ENCODE measurements at regions not wholly inside any gene's neighbourhood (a gene's known extent, or its start where the extent isn't known, plus 50 kb on each side); places are given as distances from the start of the nearest gene placed in this dataset.
"Not testable (repeated sequence)": the region's sequence is repeated elsewhere in the genome, so short reads cannot be mapped to it uniquely, and the experiment has no call there.

DNA sequence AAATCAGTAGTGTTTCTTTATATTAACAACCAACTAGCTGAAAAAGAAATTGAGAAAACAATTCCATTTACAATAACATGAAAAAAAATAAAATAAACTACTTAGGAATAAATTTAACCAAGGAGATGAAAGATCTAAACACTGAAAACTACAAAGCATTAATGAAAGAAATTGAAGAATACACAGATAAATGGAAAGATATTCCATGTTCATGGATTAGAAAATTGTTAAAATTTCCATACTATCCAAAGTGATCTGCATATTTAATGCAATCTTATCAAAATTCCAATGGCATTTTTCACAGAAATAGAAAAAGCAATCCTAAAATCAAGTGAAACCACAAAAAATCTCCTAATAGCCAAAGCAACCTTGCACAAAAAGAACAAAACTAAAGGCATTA lies 320.2 kb upstream of the GRAMD2B start:
- no peak for DNase-seq (ENCODE audit: low read depth in 2 of 3, low spot score in 2 of 3)

DNA sequence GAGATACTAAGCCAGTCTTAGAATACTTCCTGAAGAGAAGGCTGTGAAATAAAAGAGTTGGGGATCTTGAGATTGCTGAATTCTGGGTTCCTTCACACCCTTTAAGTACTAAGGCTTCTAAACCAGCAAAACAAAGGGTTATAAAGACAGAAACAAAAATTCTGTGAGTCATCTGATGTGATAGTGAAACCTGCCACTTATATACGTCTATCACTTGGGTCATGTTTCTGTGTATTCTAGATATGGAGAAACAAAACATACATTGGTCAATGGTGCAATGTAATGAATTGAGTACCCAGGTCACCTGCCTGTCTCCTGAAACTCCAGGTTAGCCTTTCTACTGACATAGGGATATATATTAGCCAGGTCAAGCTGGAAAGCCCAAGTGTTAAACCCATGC lies 319.3 kb upstream of the GRAMD2B start:
- no peak for DNase-seq (ENCODE audit: low read depth in 2 of 3, low spot score in 2 of 3)

DNA sequence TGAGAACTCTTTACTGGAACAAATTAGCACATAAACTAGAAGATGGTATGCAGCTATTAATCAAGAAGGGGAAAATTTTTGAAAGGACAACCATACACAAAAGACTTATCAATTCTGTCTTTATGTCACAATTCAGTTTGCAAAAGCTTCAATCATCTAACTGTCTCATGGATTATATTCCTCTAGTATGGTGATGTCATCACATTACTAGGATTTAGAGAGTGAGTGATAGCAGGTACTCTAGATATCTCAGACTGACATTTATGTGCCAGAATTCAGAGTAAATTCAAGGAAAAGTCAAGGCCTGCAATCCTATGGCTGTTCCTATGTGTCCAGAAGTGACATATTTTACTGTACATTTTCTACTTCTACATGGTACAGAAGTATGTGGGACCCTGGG lies 318.9 kb upstream of the GRAMD2B start:
- no peak for DNase-seq (ENCODE audit: low read depth in 2 of 3, low spot score in 2 of 3)

DNA sequence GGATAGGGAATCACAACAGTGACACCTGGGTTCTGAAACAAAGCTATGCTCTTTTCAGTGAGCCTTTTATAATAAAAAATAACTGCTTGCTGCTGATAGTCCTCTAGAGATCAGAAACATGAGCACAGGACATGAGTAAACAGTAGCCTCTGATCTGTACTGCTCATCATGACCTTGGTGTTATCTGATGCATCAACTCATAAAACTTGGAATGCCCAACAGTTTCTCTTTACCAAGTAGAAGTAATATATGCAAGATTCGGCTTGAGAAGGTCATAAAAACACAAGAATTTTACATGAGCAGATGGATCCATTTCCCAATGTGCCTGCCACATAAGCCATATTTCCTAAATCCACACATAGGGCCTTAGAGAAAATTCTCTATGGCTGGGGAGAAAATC lies 318.3 kb upstream of the GRAMD2B start:
- DNase-seq (ENCODE audit: low read depth in 2 of 3, low spot score in 2 of 3) = no peak

DNA sequence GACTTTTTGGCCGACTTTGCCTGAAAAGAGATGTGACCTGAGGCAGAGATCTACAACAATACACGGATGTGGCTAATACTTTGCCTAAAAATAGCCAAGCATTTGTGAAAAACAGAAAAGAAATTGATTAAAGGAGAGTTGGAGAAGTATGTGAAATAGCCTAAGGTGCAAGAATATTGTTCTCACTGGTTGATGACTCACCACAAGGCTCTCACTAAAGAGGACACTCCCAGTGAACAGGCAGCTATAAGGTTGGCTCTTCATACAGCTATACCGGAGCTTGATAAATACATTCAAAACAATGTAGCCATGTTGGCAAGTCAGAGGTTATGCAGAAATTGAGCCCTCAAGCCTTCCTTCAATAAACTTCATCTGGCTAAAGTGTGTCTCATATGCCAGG lies 317.2 kb upstream of the GRAMD2B start:
- no peak for DNase-seq (ENCODE audit: low read depth in 2 of 3, low spot score in 2 of 3)

DNA sequence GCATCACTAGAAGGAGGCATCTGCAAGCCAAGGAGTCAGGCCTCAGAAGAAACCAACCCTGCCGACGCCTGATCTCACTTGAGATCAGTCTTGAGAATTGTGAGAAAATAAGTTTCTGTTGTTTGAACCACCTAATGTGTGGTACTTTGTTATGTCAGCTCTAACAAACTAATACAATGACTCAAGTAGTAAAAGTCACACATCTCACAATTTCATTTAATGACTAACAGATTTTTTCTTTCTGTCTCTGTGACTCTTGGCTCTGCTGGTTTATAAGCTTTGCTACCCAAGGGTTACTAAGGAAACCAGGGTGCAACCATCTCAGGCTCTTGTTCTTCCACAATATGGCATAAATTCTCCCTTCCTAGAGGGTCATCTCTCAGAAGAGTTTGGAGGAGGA lies 315.8 kb upstream of the GRAMD2B start:
- no peak for DNase-seq (ENCODE audit: low read depth in 2 of 3, low spot score in 2 of 3)

DNA sequence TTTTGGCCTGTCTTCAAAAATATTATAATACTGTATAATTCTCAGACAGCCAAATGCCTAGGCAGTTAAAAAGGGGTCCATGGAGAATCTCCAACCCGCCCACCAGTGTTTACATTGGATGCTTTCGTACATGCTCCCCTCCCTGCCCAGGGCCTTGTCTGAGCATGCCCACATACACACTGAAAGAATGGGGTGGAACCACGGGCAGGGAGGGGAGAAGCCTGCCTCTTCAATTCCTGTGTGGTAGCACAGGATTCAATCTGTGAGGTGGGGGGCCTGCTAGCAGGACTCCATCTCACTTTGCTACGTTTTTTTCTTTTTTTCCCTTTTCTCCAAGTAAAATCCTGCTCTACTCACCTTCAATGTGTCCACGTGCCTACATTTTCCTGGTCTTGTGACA lies 314.7 kb upstream of the GRAMD2B start:
- DNase-seq (ENCODE audit: low read depth in 2 of 3, low spot score in 2 of 3) = no peak

DNA sequence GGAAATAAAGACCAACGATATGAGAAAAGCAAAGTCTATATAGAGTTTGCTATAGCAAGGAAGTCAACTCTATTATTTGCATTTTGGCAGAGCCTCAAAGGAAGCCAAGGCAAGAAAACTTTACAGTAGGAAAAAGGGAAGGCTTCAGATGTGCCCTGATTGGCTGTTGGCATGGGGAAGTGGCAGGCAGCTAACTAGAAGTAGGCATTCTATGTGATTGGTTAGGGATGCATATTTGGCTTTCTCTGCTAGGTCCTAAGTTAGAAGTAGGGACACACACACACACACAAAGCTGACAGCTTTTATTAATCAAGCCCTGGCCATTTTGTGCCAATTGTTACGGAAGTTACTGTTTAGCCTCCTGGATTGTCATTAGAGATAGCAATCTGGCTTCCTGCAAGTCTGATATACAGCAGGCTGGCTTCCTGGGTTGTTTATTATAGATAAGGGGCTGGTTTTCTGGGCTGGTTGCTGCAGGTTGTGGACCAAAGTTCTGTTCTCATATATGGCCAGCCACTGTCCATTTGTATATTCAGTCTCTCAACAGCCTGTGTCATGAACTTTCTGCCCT lies 308.1 kb upstream of the GRAMD2B start:
- DNase-seq (ENCODE audit: low read depth in 2 of 3, low spot score in 2 of 3) = no peak

DNA sequence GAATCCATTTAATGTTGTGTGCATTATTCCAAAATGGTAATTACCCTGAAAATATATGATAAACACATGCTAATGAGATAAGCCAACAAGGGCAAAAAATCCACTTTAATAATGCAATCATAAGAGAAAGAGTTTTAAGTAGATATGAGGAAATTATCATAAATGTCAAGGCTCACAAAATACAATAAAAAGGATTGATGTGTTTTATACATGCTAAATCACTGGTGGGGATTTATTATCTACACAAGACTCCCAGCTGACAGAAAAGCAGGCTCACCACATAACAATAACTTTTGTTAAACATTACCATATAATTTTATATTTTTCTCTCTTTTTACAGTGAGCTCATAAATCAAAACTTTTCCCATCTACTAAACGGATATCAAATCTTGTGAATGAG lies 306.2 kb upstream of the GRAMD2B start:
- DNase-seq (ENCODE audit: low read depth in 2 of 3, low spot score in 2 of 3) = no peak

DNA sequence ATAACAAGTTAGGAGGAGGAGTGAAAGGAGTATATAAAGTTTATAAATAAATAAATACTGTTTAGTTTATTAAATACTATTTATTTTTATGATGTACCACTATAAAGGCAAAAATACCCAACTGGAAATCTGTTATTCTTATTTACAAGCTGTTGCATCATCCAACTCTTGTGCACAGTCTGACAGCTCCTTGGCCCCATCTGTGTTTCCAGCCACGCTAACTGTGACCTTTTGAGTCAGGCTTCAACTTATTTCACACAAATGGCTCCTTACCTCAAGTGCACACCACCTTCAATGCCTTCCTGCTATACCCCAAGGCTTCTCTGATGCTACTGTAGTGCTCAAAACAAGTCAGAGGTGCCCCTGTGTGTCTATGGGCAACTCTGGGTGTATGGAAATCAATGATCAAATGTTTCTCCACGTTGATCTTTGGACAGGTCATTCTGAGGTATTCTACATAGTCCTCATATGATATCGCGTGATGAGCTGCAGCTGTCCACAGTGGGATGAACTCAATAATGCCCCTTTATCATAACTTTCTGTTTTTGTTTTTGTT lies 303.2 kb upstream of the GRAMD2B start:
- no peak for DNase-seq (ENCODE audit: low read depth in 2 of 3, low spot score in 2 of 3)

DNA sequence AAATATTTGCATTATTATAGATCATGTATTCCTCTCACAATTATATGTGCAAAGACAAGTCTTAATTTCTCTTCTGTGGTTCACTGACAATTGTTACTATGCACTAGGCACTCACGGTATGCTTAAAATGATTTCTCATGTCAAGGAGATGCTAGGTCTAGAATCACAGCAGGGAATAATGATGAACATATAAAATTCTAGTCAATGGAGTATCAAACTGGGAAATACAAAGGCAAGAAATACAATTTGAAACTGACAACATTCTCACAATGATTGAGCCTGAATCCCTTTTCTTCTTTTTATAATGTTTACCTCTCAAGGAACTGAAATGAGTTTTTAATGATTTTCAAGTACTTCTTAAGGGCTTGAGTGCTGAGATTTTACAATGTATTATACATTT lies 302.3 kb upstream of the GRAMD2B start:
- no peak for DNase-seq (ENCODE audit: low read depth in 2 of 3, low spot score in 2 of 3)

DNA sequence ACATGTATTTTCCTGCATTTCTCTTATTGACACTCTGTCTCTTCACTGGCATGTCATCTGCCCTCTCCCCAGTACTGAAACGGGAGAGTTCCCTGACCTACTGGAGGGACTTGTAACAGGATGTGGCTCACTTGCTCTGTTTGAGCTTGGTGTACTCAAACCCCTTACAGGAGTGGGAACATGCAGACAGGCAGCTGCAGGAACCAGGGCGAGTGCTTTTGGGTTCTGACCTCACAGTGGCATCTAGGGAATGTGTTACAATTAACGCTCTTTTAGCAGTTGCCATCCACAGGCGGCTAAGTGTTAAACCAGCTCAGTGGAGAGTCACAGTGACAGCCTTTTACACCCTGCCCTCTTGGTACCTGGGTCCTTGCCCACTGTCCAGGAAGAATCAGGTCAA lies 300.3 kb upstream of the GRAMD2B start:
- DNase-seq (ENCODE audit: low read depth in 2 of 3, low spot score in 2 of 3) = no peak

DNA sequence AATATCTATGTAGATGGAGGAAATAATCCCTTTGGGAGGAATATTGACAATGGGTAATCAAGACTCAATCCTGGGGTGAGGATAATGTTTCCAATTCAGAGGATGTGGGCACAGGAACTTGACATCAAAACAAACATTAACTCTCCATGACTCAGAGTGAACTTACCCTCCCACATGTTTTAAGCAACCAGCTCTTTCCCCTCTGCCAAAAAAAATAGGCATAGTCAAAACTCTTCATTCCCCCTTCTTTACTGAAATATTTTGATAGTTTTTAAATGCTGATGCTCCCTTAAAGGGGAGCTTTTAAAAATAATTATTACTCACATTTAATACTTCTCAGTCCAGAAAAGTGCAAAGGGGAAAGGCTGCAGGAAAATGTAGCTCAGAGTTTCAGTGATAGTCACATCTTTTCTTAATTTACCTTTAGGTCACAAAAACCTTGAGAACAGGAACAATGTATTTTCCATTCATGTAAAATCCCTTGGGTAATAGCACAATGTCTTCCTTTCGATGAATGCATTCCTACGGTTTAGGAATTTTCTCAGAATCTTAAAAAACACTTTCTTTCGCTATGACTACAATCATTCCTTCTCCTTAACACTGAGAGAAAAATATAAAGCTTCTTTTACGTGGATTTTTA lies 298.4 kb upstream of the GRAMD2B start:
- no peak for DNase-seq (ENCODE audit: low read depth in 2 of 3, low spot score in 2 of 3)

DNA sequence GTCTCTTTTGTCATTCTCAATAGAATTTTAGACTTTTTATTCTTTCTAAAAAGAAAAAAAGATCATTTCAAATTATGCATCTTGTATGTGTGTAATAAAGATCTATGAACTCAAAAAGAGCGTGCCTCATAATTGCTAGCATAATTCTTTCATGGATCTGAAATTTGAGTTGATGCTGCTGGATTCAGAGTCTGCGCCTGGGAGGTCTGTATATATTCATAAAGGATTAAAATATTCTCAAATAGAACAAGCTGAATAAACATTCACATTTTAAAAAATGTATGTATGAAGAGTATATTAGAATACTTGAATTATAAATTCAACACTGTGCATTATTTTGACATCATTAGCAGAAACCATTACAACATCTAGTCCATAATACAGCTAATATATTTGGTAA lies 297.8 kb upstream of the GRAMD2B start:
- no peak for DNase-seq (ENCODE audit: low read depth in 2 of 3, low spot score in 2 of 3)

DNA sequence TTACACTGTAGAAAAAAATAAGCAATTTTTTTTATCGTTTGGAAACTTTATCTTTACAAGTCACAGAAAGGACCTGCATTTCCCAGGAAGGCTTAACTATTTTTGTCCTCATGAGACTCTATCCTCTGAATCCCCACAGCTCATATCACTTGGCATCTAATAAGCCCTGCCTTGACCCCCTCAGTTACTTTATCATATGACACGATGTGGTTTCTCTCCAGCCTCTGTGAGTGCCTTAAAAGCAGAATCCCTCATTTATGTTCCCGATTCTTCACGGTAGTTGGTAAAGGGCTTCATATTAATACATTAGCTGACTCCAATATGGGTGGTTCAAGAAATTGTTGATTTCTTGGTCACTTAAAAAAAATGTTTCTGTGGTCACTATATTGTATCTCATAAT lies 296.6 kb upstream of the GRAMD2B start:
- DNase-seq (ENCODE audit: low read depth in 2 of 3, low spot score in 2 of 3) = no peak

DNA sequence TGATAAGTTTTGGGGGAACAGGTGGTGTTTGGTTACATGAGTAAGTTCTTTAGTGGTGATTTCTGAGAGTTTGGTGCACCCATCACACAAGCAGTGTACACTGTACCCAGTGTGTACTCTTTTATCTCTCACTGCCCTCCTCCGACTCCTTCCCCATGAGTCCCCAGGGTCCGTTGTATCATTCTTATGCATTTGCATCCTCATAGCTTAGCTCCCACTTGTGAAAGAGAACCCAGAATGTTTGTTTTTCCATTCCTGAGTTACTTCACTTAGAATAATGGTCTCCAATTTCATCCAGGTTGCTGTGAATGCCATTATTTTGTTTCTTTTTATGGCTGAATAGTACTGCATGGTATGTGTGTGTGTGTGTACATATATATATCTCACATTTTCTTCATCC lies 295.8 kb upstream of the GRAMD2B start:
- not testable (repeated sequence) for DNase-seq (ENCODE audit: low read depth in 2 of 3, low spot score in 2 of 3)

DNA sequence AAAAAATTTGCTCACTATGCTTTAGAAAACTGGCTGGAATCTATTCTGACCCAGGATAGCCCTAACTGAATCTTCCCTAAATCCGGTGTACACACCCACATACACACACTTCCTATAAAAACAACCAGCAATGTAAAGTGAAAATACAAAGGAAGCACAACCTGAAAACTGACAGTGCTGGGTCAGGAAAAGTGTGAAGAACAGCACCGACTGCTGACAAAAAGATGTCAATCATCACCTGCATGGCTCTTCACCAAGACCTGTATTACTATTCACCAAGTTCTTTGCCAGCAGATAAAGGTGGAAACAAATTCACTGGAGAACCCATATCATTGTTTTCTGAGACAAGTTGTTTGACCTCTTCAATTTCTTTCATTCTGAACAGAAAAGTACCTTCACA lies 293.8 kb upstream of the GRAMD2B start:
- no peak for DNase-seq (ENCODE audit: low read depth in 2 of 3, low spot score in 2 of 3)

DNA sequence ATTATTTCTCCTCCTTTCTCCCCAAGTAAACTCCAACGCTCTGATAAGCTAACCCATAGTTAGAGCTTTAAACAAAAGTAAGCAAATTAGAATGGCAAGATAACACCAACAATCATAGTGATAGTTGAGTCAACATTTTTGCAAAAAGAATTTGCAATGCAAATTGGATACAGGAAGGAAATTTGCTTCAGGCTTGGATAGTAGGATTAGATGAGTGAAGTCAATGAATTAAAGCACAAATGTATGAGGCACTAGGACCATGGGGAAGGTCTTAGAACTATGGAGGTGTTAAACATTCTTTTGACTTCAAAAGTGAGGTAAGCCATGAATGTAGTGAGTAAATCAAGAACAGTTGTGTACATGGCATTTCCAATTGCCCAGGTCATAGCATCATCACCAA lies 289.8 kb upstream of the GRAMD2B start:
- no peak for DNase-seq (ENCODE audit: low read depth in 2 of 3, low spot score in 2 of 3)

DNA sequence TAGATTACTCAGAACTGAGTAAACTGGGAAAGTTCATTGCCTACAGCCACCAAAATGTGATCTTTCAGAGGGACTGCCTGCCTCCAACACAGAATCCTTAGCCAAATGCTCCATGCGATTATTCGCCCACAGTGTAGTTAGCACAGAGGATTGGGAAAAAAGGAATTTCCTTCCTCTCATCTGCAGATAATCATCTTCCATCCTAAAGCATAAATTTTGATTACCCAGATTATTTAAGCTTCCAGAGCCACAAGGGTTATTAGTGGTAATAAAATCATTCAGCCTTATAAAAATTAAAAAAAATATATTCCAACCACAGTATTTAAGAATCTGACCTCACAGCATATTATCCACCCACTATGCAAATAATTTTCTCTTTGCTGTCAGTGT lies 285.3 kb upstream of the GRAMD2B start:
- no peak for DNase-seq (ENCODE audit: low read depth in 2 of 3, low spot score in 2 of 3)

DNA sequence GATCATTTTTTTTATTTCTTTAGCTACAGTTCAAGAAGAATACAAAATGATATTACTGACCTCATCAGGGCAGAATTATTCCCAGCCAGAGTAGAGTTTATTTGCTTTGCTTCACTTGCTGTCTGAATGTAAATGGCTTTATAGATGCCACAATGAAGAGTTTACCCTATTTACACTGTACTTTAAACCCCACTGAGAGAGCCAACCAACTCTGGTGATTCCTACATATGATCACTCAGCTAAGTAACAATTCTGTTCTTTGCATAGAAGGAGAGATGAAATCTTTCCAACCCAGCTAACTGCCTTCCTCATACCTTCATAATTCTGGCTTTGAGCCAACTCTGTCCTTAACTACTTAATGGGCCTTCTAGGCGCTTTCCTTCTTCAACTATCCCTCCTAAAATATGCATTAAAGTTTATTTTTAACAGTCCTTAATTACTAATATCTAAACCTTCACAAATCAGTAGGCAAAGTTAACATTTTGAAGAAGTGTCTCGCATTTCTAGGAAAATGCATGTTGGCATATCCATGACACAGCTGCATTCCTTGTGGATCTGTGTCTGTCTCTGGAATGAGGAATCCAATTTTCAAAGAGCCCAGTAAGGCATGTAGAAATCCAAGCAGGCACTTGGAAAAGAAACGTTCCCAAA lies 284.8 kb upstream of the GRAMD2B start:
- DNase-seq (ENCODE audit: low read depth in 2 of 3, low spot score in 2 of 3) = no peak

DNA sequence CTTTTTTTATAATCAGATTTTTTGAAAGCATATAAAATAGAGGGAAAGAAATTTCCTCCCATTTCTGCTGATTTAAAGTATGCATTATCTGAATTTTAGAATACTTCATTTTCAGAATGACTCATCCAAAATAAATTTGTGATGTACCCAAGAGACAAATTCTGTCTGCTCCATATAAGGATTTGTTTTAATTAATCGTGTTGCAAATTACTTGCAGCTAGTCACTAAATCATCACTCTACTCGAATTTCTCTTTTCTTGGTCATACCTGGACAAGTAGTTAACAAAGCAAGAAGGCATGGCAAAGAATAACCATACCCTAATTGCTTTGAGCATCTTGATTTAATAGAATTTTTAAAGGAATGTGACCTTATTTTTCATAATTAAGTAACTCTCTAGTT lies 284.1 kb upstream of the GRAMD2B start:
- no peak for DNase-seq (ENCODE audit: low read depth in 2 of 3, low spot score in 2 of 3)

DNA sequence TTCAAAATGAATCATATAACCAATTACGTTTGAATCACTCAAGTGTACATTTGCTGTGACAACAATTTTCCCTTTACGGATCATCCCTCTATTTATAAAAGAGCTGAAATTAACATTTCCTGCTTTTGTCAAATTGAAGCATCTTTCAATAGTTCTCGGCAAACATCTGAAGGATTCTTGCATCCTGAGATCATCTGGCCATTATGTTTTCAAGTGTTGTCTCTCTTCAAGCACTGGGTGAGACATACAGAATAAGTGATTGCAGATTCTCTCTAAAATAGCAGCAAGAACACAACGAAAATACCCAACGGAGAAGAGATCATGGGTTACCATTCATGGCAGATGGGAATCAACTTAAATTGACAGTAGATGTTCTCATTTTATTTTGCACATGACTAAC lies 283.4 kb upstream of the GRAMD2B start:
- no peak for DNase-seq (ENCODE audit: low read depth in 2 of 3, low spot score in 2 of 3)

DNA sequence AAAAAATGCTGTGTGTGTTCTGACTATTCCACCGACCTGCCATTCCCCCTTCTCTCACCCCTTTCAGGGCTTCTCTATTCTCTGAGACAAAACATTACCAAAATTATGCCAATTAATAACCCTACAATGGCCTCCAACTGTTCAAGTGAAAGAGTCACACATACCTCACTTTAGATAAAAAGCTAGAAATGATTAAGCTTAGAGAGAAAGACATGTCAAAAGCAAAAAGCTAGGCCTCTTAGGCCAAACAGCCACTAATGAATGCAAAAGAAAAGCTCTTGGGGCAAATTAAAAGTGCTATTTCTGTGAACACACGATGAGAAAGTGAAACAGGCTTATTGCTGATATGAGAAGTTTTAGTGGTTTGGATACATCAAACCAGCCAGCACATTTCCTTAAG lies 279.6 kb upstream of the GRAMD2B start:
- DNase-seq (ENCODE audit: low read depth in 2 of 3, low spot score in 2 of 3) = no peak
